Vagina (tissue), 2 donors: ENCODE measurements at regions not wholly inside any gene's neighbourhood (a gene's known extent, or its start where the extent isn't known, plus 50 kb on each side); places are given as distances from the start of the nearest gene placed in this dataset.

Source experiments
- POLR2A ChIP-seq, 2 donors: fragments of 450-650 bp; IDR thresholded peaks; one replicate each; pipeline ENCODE4 v1.6.1; 2017; ENCODE audit warnings: antibody characterized with exemption in 2 of 2, mild to moderate bottlenecking in 2 of 2, moderate library complexity in 2 of 2
- TF ChIP-seq, protein P1 (sequence below), 3 experiments: fragments of 450-650 bp in 2 of 3; fragments of 200-600 bp in 1 of 3; sonication (generic) in 1 of 3; IDR thresholded peaks; one replicate each; pipeline ENCODE4 v1.5.1; 2017 to 2019; ENCODE audit warnings: antibody characterized with exemption in 3 of 3, mild to moderate bottlenecking in 2 of 3, moderate library complexity in 2 of 3

DNA sequence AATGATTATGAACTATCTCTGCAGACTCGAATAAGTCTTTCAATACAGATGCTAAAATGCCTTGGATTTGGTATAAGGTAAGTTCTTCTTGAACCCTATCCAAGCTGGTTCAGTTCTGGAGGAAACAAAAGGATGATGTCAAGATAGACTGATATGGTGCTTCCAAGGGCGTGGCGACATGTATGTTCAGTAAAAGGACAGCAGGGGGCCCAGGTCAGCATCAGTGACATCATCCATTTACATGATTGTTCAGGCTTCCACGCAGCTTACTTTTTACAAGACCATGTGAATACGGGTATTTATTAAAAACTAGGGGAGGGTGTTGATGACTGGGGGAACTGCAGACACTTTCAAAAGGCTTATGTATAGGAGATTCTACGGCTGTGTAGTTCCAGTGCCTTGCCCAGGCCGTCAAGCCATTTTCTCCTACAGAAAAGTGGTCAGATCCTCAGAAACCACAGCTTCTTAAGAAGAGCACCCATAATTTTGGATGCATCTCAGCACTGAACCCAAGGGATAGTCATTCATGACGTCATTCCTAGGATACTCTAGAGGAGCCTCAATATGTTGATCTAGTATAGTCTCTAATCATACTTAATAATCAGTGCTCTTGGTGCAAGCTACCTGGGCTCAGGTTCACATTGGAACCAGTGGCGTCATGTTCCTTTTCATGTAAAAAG is 527.7 kb downstream of the FUT8 start:
- TF ChIP-seq, protein P1, sequence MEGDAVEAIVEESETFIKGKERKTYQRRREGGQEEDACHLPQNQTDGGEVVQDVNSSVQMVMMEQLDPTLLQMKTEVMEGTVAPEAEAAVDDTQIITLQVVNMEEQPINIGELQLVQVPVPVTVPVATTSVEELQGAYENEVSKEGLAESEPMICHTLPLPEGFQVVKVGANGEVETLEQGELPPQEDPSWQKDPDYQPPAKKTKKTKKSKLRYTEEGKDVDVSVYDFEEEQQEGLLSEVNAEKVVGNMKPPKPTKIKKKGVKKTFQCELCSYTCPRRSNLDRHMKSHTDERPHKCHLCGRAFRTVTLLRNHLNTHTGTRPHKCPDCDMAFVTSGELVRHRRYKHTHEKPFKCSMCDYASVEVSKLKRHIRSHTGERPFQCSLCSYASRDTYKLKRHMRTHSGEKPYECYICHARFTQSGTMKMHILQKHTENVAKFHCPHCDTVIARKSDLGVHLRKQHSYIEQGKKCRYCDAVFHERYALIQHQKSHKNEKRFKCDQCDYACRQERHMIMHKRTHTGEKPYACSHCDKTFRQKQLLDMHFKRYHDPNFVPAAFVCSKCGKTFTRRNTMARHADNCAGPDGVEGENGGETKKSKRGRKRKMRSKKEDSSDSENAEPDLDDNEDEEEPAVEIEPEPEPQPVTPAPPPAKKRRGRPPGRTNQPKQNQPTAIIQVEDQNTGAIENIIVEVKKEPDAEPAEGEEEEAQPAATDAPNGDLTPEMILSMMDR (IDR thresholded peaks at IDR 0.05), result no peak
- TF ChIP-seq POLR2A (IDR thresholded peaks at IDR 0.05), result no peak
